ENCODE measurements at regions not wholly inside any gene's neighbourhood (a gene's known extent, or its start where the extent isn't known, plus 50 kb on each side); places are given as distances from the start of the nearest gene placed in this dataset.

- H3K4me2 ChIP-seq = no peak overlapping the region
- no peak overlapping the region for H3K4me3 ChIP-seq (IDR thresholded peaks at IDR 0.05; ENCODE audit: insufficient read depth, low read depth, low read length)
- no peak overlapping the region for H2AFZ ChIP-seq (ENCODE audit: low read depth)
- no peak overlapping the region for H3K9ac ChIP-seq
- H3K4me1 ChIP-seq (ENCODE audit: low read depth, poor library complexity, severe bottlenecking) = no peaks in the 10 kb centered on the region
- no peak overlapping the region for H3K27ac ChIP-seq
- TF ChIP-seq, protein P1, sequence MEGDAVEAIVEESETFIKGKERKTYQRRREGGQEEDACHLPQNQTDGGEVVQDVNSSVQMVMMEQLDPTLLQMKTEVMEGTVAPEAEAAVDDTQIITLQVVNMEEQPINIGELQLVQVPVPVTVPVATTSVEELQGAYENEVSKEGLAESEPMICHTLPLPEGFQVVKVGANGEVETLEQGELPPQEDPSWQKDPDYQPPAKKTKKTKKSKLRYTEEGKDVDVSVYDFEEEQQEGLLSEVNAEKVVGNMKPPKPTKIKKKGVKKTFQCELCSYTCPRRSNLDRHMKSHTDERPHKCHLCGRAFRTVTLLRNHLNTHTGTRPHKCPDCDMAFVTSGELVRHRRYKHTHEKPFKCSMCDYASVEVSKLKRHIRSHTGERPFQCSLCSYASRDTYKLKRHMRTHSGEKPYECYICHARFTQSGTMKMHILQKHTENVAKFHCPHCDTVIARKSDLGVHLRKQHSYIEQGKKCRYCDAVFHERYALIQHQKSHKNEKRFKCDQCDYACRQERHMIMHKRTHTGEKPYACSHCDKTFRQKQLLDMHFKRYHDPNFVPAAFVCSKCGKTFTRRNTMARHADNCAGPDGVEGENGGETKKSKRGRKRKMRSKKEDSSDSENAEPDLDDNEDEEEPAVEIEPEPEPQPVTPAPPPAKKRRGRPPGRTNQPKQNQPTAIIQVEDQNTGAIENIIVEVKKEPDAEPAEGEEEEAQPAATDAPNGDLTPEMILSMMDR (conservative IDR thresholded peaks at IDR 0.05; ENCODE audit: low read depth, low read length) = no peak
- no peaks in the 10 kb centered on the region for H4K20me1 ChIP-seq (ENCODE audit: insufficient read depth)
- H3K27me3 ChIP-seq (ENCODE audit: insufficient read depth, low read depth) = no peaks in the 10 kb centered on the region
- no peaks in the 10 kb centered on the region for H3K79me2 ChIP-seq (ENCODE audit: insufficient read depth, low read depth)
- no peaks in the 10 kb centered on the region for H3K36me3 ChIP-seq (ENCODE audit: insufficient read depth)
These were observed 914.6 kb downstream of the PCDH19 start for GRCh38 chrX:99495453-99495852.

GRCh38 chrX:99494668-99495067 is 915.4 kb downstream of the PCDH19 start:
- Histone ChIP-seq H3K4me3 (IDR thresholded peaks at IDR 0.05; ENCODE audit: insufficient read depth, low read depth, low read length) (no peak overlapping the region), H2AFZ (ENCODE audit: low read depth) (no peak overlapping the region), H3K4me1 (ENCODE audit: low read depth, poor library complexity, severe bottlenecking) (no peaks in the 10 kb centered on the region), H3K9ac (no peak overlapping the region), H3K4me2 (no peak overlapping the region), H4K20me1 (ENCODE audit: insufficient read depth) (no peaks in the 10 kb centered on the region), H3K27me3 (ENCODE audit: insufficient read depth, low read depth) (no peaks in the 10 kb centered on the region), H3K27ac (no peak overlapping the region), H3K79me2 (ENCODE audit: insufficient read depth, low read depth) (no peaks in the 10 kb centered on the region), H3K36me3 (ENCODE audit: insufficient read depth) (no peaks in the 10 kb centered on the region)
- TF ChIP-seq, protein P1 (conservative IDR thresholded peaks at IDR 0.05; ENCODE audit: low read depth, low read length) = no peak

- TF ChIP-seq, protein P1 (conservative IDR thresholded peaks at IDR 0.05; ENCODE audit: low read depth, low read length) = no peak
These were observed 929.3 kb downstream of the PCDH19 start for GRCh38 chrX:99480728-99481127.

DNA sequence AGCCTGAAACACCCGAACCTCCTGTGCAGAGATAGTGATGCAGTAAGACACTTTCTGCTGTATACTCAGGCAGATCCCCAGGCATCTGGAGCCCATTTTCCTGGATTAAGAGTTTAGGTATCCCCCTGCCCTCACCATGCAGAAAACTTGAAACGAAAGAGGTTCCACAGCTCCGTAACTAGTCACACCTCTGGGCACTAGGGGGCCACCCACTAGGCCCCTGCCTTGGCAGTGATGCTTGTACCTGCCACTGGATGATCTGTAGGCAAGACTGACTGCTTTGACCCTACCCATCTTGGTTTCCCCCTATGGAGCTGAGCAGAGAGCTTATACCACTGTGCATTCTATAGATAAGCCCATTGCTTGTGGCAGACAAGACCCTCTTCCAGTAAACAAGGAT is 940.6 kb downstream of the PCDH19 start:
- Histone ChIP-seq H3K4me1 (ENCODE audit: low read depth, poor library complexity, severe bottlenecking) (no peaks in the 10 kb centered on the region), H3K4me2 (no peak overlapping the region), H3K36me3 (ENCODE audit: insufficient read depth) (no peaks in the 10 kb centered on the region), H3K9ac (no peak overlapping the region), H3K4me3 (IDR thresholded peaks at IDR 0.05; ENCODE audit: insufficient read depth, low read depth, low read length) (no peak overlapping the region), H3K27ac (no peak overlapping the region), H4K20me1 (ENCODE audit: insufficient read depth) (no peaks in the 10 kb centered on the region), H3K79me2 (ENCODE audit: insufficient read depth, low read depth) (no peaks in the 10 kb centered on the region), H3K27me3 (ENCODE audit: insufficient read depth, low read depth) (no peaks in the 10 kb centered on the region), H2AFZ (ENCODE audit: low read depth) (no peak overlapping the region)
- TF ChIP-seq, protein P1 (conservative IDR thresholded peaks at IDR 0.05; ENCODE audit: low read depth, low read length) = no peak

More at GRCh38 chrX:99480728-99481127, 929.3 kb downstream of the PCDH19 start:
- Histone ChIP-seq H3K4me2 (no peak overlapping the region), H3K79me2 (ENCODE audit: insufficient read depth, low read depth) (no peaks in the 10 kb centered on the region), H3K36me3 (ENCODE audit: insufficient read depth) (no peaks in the 10 kb centered on the region), H3K4me1 (ENCODE audit: low read depth, poor library complexity, severe bottlenecking) (no peaks in the 10 kb centered on the region), H2AFZ (ENCODE audit: low read depth) (no peak overlapping the region), H3K27ac (no peak overlapping the region), H3K9ac (no peak overlapping the region), H3K27me3 (ENCODE audit: insufficient read depth, low read depth) (no peaks in the 10 kb centered on the region), H3K4me3 (IDR thresholded peaks at IDR 0.05; ENCODE audit: insufficient read depth, low read depth, low read length) (no peak overlapping the region), H4K20me1 (ENCODE audit: insufficient read depth) (no peaks in the 10 kb centered on the region)

Measured in KMS-11 (cell line).